GM13976 (cell line): ENCODE measurements at regions not wholly inside any gene's neighbourhood (a gene's known extent, or its start where the extent isn't known, plus 50 kb on each side); places are given as distances from the start of the nearest gene placed in this dataset.

Source experiments
- DNase-seq: peaks from one replicate; pipeline ENCODE4 v3.0.0; 2012; ENCODE audit warnings: low spot score
- in situ Hi-C: fragments of 300-500 bp; cut with MboI; formaldehyde crosslinking; loops from one replicate; pipeline ENCODE4 v1.12.0; 2022; ENCODE audit warnings: low sequenced_read_pairs, mixed read lengths, inconsistent platforms; ENCODE audit not compliant: unreplicated experiment
- TF ChIP-seq, protein P1 (sequence below): IDR thresholded peaks from 2 replicates; pipeline ENCODE4 v1.5.1; 2012; ENCODE audit warnings: borderline replicate concordance, mild to moderate bottlenecking; ENCODE audit not compliant: insufficient read depth; ENCODE audit errors: extremely low read depth, missing control alignments, control extremely low read depth

DNA sequence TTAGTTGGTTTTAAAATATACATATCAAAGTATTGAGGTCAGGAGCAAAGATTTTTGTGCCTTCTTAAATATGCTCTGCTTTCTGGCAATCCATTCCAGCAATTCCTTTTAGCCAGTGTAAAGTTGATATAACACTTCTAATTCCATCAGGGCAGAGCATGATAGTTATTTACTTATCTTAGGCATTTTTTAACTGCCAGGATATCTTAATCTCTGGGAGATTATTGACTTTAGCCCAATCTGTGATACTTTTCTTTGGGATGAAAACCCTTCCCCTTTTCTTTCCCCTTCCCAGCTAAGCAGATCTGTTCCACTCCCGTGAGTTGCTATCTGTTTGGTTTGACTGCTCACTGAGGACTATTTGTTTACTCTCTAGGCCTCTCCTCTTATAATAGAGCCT is 168.7 kb upstream of the RSPO3 start:
- in situ Hi-C loops = no loop called here
- TF ChIP-seq, protein P1, sequence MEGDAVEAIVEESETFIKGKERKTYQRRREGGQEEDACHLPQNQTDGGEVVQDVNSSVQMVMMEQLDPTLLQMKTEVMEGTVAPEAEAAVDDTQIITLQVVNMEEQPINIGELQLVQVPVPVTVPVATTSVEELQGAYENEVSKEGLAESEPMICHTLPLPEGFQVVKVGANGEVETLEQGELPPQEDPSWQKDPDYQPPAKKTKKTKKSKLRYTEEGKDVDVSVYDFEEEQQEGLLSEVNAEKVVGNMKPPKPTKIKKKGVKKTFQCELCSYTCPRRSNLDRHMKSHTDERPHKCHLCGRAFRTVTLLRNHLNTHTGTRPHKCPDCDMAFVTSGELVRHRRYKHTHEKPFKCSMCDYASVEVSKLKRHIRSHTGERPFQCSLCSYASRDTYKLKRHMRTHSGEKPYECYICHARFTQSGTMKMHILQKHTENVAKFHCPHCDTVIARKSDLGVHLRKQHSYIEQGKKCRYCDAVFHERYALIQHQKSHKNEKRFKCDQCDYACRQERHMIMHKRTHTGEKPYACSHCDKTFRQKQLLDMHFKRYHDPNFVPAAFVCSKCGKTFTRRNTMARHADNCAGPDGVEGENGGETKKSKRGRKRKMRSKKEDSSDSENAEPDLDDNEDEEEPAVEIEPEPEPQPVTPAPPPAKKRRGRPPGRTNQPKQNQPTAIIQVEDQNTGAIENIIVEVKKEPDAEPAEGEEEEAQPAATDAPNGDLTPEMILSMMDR = no peak
- DNase-seq = no peak

DNA sequence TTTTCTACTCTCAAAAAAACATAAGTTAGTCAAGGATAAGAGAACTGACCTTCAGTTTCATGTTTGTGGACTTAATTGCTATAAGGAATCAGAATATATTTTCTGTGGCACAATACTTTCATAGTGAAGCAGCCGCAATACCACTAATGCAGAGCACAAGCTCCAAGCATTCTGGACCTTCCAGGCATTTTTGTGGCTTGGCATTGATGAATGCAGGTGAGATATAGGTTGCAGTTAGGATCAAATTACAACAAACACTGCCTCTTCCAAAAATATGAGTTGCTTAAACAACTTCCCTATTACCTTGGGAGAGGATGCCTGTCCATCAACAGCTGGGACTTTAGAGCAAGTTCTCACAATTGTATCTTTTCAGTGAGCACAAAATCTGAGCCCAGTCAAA is 162.8 kb upstream of the RSPO3 start:
- TF ChIP-seq, protein P1 = no peak
- DNase-seq = no peak
- in situ Hi-C loops = no loop called here

DNA sequence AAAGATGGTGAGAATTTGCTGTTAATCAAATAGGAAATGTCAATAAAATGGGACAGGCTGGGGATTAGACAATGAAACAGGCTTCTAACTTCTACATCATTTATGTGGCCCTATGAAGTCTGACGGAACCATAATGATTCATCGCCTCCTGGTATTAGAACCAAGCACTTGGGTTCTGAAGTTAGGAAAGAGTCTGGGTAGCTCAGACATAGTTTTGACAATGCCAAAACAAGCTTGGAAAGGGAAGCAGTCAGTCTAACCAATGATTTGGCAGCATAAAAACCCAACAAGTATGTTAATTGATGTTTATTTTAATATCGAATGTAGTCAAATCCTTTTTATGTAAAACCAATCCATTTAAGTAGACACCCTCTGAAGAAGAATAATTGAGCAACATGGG is 160.8 kb upstream of the RSPO3 start:
- DNase-seq = no peak
- TF ChIP-seq, protein P1 = no peak
- in situ Hi-C loops = no loop called here

DNA sequence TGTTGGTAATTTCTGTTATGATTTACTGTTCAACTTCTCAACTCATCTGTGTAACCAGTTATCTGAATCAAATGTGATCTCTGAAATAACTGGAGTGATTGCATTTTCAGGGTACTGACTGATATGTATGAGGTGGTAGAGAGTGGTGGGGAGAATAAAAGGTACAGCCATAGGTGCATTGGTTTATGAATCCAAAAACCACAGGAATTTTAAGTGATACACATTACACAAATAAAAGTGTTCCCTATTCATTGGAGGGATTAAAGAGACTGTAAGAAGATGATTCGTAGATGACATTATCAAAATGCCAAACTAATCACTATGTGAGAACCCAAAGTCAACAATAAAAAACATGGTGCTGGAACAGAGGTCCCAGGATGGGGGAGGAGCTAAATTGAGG is 158.7 kb upstream of the RSPO3 start:
- in situ Hi-C loops = no loop called here

DNA sequence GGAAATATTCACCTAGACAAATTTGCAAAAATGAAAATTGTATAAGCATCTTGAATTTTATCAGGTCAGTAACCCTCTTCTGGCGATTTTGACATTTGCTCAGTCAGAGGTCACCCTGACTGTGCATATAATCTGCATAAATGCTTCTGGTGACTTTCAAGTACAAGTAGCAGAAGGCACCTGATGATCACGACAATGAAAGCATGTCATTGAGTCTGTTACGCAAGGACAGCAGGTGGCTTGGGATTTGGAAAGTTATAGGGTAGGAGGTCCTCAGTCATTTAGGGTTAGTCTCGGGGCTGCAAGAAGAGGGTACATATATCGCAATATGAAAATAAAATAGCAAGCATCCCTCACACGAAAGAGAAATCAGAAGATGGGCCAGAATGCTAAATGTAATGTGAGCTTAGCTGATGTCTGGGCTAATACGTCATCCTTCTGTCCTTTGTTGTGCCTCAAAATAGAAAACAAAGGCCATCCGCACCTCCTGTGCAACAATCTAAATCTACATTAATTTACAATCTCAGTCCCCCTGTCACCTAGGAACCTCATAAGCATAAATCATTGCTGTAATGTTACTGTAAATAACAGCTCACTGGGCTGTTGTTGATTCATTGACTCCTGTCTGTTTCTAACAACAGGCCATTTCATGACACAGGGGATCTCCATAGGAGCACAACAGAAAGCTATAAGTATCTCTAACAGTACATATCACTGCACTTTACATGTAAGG is 155.2 kb upstream of the RSPO3 start:
- TF ChIP-seq, protein P1 = no peak
- in situ Hi-C loops = no loop called here
- DNase-seq = no peak

More for the DNA sequence above, 158.7 kb upstream of the RSPO3 start:
- TF ChIP-seq, protein P1 = no peak
- DNase-seq = no peak

DNA sequence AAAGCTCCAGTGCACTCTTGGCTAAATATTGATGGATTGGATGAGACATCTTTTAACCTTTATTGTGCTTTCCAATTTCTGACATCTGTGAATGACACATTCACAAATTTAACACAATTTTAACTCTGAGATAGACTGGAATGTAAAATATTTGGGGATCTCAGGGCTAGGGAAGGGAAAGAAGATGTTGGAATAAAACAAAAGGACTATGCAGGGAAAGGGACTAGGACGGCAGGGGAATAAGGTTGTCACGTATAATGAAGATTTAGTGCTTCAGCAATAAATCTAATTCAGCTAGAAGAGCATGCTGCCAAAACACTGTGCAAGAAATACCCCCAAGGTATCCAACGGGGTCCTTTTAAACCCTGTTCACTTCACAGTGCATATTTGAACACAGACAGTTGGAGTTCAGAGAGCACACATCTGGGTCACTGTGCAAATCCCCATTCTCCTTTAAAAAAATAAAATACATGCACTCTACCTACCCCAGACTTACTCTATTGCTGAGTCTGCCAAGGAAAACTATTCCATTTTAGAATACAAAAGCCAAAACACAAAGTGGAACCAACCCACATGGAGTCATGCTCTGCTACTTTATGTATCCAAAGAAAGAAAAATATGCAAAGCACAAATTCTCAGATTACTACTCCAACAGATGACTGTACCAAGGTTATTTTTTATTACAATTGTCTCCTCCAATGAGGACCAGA is 151.0 kb upstream of the RSPO3 start:
- TF ChIP-seq, protein P1 = no peak
- DNase-seq = no peak
- in situ Hi-C loops = no loop called here
